Fibroblast of skin of back (primary cell): ENCODE measurements at regions not wholly inside any gene's neighbourhood (a gene's known extent, or its start where the extent isn't known, plus 50 kb on each side); places are given as distances from the start of the nearest gene placed in this dataset.
A peak's percentile ranks its signal among the peaks of the same experiment; 100 is the strongest.
"Not testable (repeated sequence)": the region's sequence is repeated elsewhere in the genome, so short reads cannot be mapped to it uniquely, and the experiment has no call there.

Experiments used
- DNase-seq: peaks from one replicate; pipeline ENCODE4 v3.0.0-alpha.2; 2013

DNA sequence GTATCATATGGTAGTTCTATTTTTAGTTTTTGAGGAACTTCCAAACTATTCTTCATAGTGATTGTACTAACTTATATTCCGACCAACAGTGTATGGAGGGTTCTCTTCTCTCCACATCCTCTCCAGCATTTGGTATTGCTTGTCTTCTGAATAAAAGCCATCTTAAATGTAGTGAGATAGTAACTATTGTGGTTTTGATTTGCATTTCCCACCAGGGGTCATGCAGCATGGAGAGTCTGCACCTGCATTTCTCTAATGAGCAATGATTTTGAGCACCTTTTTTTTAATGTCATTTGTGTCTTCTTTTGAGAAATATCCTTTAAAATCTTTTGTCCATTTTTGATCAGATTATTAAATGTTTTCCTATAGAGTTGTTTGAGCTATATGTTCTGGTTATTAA is 718.5 kb downstream of the ZBBX start:
- no peak for DNase-seq

DNA sequence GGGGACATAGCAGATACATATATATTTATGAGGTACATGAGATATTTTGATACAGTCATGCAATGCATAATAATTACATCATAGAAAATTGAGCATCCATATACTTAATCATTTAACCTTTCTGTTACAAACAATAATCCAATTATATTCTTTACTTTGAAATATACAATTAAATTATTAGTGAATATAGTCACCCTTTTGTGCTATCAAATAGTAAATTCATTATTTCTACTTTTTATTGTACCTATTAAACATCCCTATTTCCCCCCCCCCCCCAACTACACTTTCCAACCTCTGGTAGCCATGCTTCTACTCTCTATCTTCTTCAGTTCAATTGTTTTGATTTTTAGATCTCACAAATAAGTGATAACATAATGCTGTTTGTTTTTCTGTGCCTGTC is 719.1 kb downstream of the ZBBX start:
- DNase-seq, result no peak

DNA sequence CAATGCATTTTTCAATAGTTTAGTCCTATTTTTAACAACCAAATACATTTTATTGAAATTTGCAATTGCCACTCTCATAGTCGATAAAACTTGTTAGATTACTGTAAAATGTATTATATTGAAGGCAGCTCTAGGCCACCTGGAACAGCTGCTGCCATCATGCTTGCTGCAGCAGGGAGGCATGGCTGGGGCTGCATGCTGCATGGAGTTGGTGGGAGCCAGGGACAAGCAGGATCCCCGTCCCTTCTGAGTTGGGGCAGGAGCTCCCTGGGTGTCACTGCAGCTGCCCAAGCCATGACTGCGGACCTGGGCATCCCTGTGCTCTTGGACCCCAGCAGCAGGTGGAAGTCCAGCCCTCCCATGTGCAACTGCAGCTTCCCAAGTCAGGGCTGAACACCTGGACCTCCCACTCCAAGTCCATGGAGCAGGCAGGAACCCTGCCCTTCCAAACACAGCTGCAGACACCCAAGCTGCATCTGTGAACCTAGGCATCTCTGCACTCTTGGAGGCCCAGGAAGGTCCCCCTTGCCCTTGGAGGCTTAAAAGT is 742.0 kb downstream of the ZBBX start:
- no peak for DNase-seq

DNA sequence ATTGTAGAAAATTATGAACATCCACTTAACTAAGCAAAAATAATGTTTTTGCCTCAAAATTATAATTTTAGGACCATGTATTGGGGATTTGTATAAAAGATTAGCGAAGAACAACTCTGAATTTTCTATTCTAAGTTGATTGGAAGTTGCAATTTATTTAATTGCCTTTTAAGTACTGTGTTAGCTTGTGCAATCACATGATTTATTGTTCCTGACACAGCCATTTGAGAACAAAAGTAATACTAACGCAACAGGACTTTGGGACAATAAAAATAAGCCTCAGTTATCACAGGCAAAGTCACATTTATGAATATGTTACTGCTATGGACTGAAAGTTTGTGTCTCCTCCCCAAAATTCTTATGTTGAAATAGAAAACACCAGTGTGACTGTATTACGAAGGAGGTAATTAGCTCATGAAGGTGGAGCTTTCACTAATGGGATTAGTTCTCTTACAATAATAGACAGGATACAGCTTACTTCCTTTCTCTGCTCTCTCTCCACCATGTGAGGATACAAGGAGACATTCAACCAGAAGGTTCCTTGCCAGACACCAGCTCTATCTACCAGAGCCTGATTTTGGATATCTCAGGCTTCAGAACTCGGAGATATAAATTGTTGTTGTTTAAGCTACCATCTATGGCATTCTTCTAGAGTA is 745.9 kb downstream of the ZBBX start:
- no peak for DNase-seq

DNA sequence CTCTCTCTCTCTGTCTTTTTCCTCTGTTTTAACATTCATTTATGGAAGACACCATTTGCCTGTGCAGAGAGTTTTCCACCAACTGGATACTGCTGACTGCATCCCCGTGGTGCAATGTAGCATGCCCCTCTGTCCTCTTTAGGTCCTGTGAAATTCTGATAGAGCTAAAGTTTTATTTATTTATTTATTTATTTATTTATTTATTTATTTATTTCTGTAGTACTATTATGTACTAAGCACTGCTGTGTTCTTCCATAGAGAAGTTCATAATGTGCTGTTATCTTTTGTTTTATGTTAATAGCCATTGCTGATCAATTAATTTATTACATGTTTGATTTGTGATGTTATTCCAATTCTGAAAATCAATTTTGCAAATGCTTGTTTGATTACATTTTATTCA is 749.9 kb downstream of the ZBBX start:
- no peak for DNase-seq

DNA sequence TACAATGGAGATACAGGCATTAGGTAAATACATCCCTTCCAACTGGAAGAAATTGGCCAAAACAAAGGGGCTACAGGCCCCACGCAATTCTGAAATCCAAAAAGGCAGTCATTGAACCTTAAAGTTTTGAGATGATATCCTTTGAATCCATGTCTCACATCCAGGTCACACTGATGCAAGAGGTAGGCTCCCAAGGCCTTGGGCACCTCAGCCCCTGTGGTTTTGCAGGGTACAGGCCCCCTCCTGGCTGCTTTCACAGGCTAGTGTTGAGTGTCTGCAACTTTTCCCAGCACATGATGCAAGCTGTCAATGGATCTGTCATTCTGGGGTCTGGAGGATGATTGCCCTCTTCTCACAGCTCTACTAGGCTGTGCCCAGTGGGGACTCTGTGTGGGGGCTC is 766.7 kb downstream of the ZBBX start:
- DNase-seq, result no peak

DNA sequence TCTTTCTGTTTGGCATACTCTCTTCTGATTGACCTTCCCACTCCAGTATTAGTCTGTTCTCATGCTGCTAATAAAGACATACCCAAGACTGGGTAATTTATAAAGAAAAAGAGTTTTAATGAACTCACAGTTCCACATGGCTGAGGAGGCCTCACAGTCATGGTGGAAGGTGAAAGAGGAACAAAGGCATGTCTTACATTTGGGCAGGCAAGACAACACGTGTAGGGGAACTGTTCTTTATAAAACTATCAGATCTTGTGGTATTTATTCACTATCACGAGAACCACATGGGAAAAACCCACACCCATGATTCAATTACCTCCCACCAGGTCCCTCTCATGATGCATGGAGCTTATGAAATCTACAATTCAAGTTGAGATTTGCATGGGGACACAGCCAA is 767.3 kb downstream of the ZBBX start:
- DNase-seq, result not testable (repeated sequence)

DNA sequence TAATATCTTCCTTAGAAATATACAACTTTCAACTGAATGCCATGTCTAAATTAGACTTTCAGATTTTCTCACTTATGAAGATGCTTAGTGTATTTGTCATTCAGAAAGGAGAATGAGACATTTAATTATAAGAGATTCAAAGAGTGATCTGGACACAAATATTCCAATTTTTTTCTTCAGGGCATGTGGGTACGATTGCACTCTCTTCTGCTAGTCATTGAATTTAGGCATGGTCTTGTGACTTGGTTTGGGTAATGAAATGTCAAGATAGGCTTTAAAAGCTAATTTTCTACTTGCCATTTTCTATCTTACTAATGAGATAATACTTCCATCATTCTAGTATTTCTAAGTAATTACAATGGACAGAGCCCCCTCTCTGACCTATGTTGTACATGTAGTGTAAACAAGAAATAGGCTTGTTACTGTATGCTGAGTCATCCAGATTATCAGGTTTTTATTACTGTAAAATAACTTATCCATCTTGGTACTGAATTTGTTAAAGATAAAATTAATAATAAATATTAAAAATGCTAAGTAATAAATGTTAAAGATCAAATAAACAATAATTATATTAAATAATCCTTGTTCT is 770.8 kb upstream of the BCHE start:
- no peak for DNase-seq

DNA sequence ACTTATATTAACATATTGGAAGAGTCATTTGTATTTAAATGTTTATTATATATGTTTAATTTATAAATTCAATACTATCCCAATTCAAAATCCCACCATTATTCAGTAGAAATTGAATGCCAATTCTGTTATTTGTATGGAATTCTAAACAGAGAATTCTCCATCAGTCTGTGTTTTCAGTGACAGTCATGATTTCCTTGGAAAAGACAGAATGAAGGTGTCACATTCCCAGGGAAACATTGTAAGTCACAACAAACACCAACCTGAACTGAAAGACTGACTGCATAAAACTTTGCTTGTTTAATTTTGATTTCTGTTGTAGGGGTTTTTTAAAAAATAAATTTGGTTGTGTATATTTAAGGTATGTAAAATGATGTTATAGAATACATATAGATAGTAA is 769.8 kb upstream of the BCHE start:
- DNase-seq, result no peak

DNA sequence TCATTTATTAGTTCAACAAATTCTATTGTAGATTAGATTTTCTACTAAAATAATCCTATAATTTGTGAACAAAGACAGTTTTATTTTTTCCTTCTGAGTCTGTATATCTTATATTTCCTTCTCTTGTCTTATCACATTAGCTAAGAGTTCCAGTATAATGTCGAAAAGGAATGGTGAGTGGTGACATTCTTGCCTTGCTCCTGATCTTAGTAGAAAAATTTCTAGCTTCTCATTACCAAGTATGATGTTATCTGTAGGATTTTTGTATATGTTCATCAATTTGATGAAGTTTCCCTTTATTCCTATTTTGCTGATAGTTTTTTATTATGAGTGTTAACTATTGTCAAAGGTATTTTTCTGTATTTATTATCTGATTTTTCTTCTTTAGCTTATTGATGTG is 756.6 kb upstream of the BCHE start:
- DNase-seq, result no peak

DNA sequence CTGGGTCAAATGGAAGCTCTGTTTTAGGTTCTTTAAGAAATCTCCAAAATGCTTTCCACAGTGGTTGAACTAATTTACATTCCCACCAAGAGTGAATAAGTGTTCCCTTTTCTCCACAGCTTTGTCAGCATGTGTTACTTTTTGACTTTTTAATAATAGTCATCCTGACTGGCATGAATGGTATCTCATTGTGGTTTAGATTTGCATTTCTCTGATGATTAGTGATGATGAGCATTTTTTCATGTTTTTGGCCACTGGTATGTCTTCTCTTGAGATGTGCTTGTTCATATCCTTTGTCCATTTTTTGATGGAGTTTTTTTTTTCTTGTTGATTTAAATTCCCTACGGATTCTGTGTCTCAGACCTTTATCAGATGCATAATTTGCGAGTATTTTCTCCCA is 745.0 kb upstream of the BCHE start:
- DNase-seq, result peak; percentile 86

DNA sequence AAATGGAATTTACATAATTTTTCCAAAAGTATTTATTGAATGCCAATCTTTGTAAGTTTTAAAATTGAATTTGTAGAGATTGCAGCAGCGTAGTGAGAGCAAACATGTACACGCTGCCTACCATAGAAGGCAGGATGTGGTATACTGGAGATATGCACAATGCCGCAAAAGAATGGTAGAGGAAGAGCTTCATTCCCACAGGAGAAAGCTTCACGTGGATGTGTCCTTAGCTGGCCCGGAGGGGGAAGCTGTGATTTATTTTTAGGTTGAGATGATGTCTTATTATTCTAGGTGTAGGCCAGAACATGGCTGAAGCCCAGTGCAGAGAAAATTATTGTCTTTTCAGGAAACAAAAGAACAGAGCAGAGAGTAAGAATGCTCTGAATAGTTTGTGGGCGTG is 743.3 kb upstream of the BCHE start:
- peak; percentile 63 for DNase-seq

DNA sequence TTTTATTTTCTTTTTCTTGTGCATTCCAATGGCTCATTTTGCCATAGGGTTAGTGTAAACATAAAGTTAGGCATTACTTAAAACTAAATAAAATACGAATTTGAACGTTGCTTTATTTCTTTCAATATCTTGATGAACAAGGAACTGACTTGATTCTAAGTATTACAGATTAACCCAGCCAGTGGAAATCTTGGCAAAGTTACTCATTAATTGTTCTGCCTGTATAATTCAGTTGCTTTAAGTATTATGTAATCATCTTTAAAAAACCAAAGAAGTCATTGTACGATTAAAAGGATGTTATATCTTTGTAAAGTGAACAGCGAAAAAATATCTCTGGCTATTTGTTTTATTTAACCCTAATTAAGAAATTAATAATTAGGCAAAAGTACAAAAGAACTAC is 737.9 kb upstream of the BCHE start:
- DNase-seq, result no peak

DNA sequence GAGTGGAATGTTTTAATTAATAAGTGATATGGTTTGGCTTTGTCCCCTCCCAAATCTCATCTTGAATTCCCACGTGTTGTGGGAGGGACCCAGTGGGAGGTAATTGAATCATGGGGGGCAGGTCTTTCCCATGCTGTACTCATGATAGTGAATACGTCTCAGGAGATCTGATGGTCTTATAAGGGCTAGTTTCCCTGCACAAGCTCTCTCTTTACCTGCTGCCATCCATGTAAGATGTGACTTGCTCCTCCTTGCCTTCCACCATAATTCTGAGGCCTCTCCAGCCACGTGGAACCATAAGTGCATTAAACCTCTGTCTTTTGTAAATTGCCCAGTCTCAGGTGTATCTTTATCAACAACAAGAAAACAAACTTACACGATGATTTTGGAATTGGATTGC is 734.5 kb upstream of the BCHE start:
- not testable (repeated sequence) for DNase-seq

DNA sequence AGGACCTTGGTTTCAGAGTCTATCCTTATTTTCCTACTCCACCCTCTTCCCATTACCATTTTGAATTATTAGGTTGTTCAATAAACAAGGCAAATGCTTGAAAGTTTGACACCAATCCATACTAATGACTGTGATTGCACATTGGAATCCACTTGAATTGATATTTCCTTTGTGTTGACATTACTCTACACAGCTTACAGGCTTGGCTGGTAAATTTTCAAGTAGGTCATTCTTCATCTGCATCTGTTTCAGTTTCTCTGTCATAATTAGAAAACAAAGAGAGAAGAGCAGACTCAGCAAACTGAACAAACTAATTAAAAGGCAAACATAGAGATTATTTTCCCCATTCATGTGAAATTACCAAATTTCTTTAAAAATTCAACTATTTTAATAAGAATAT is 732.9 kb upstream of the BCHE start:
- DNase-seq, result no peak

DNA sequence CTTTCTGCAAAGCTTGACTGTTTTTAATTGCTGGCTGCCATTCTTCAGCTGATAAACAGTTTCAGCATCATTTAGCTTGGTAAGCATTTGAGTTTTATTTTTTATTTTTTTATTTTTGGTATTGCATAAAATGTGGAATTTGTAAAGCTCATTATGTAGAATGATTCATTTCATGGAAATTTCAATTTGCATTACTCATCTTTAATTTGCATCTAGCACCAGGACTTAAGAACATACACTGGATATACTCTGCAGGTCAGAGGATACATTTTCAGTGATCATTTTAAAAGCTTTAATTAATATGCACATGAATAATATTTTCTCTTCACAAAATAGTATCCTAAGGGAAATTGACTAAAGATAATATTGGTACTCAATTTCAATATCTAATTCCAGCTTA is 732.4 kb upstream of the BCHE start:
- peak; percentile 18 for DNase-seq

DNA sequence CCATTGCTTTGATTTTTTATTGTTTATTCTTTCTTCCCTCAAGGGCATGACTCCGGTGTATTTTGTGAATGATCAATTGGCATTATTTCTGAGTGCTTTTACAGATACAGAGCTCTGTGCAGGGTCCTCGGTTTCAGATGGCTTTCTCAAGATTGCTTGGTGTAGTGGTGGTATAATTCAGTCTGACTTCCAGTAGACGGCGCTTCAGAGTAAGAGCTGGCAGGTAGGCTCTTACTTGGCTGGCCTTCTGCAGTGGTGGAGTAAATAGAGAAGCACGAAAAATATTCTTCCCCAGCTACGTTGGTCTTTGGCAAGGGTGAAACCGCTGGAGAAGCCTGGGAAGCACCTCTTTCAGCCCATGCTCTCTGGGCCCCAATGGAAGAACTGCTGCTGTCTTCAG is 723.0 kb upstream of the BCHE start:
- no peak for DNase-seq

DNA sequence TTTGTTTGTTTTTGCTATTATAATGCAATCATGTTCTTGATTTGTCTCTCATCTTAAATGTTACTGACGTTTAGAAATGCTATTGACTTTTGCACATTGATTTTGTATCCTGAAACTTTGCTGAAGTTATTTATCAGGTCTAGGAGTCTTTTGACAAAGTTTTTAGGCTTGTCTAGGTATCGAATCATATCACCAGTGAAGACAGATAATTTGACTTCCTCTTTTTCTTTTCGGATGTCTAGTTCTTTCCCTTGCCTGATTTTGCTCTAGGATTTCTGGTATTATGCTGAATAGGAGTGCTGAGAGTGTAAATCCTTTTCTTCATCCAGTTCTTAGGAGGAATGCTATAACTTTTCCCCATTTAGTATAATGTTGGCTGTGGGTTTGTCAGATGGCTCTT is 719.7 kb upstream of the BCHE start:
- DNase-seq, result no peak

DNA sequence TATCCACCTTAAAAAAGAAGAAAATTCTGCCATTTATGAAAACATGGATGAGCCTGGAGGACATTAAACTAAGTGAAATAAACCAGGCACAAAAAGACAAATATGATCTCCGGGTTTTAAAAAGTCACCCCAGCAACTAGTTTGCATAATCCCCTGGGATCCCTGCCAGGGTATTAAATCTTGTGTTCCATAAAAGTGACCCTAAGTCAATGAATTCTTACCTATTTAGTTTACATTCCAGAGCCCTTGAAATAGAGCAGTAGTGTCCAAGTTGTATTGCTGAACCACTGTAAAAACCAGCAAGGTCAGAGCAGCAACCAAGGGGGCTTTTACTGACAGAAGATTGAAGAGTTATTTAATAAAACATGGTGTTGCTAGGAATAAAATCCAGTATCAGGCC is 716.8 kb upstream of the BCHE start:
- no peak for DNase-seq

DNA sequence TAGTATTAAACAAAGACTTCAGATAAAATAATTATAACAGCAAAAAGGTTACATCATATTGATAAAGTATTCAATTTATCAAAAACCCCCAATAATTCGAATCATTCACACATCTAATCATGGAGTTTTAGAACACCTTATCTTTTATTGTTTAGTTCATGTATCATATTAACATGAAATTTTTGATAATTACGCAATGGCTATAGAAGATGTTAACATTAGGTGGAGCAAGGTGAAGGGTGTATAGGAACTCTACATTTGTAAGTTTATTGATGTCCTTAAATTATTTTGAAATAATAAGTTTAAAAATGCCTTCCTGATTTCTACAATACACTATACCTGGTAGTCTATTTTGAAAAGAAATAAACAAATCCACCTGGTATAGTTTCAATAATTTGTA is 696.5 kb upstream of the BCHE start:
- DNase-seq, result no peak

DNA sequence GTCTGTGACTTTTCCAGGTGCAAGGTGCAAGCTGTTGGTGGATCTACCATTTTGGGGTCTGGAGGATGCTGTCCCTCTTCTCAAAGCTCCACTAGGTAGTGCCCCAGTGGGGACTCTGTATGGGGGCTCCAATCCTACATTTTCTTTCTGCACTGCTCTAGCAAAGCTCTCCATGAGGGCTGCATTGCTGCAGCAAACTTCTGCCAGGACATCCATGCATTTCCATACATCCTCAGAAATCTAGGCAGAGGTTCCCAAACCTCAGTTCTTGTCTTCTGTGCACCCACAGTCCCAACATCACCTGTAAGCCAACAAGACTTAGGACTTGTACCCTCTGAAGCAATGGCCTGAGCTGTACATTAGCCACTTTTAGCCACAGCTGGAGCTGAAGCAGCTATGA is 694.5 kb upstream of the BCHE start:
- no peak for DNase-seq

DNA sequence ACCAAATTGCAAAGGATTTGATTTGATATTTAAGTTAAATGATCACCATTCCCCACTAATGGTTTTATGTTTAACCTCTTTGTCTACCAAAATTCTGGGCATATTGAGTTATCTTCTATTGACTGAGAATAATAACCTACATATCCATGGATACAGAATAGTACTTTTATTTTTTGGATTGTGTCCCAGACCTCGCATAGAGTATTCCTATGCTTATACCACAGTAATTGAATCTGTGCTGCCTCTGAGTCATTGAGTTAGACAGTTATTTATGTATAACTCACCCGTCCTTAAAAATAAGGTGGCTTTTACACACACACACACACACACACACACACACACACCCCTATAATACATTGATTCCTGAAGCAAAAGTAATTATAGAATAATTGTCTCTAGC is 690.1 kb upstream of the BCHE start:
- DNase-seq, result peak; percentile 75

DNA sequence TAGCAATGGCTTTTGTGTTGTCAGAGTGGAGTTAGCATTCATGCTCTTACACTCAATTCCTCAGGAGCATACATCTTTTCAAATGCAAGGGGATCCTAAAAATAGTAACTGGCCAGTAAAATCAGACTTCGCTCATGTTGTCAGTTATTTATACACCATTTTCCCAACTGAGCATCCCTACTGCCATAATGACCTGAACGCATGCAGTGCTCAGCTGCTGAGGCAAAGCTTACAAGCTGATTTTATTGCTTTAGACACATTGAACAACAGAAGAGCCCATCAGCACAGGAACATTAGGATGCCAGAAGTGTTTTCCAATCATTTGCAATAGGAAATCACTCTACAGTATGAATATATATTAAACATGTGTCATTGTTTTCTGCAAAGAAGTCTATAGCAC is 689.7 kb upstream of the BCHE start:
- no peak for DNase-seq

DNA sequence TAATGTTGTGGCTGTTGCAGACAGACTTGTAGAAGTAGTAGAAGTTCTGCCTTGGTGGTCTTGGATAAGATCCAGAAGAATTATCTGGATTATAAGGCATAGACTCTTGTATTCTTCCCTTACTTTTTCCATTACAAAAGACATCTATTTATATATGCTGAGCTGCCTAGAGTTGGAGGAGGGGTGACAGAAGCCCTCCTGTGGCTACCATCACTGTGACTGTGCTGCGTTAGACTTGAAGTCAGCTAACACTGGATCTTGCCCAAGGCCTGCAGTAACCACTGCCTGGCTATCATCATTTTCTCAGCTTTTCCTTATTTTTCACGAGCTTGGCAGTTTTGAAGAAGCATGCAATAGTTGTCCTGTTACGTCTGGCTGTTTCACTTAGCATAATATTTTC is 684.8 kb upstream of the BCHE start:
- DNase-seq, result no peak

DNA sequence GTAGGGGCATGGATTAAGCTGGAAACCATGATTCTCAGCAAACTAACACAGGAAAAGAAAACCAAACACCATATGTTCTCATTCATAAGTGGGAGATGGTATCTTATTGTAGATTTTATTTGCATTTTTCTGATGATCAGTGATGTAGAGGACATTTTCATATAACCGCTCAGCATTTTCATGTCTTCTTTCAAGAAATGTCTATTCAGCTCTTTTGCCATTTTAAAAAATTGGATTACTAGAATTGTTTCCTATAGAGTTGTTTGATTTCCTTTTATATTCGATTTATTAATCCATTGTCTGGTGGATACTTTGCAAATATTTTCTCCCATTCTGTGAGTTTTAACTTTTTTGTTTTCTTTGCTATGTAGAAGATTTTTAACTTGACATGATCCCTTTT is 682.2 kb upstream of the BCHE start:
- no peak for DNase-seq
